ENCODE measurements at regions not wholly inside any gene's neighbourhood (a gene's known extent, or its start where the extent isn't known, plus 50 kb on each side); places are given as distances from the start of the nearest gene placed in this dataset.
"Not testable (repeated sequence)": the region's sequence is repeated elsewhere in the genome, so short reads cannot be mapped to it uniquely, and the experiment has no call there.

DNA sequence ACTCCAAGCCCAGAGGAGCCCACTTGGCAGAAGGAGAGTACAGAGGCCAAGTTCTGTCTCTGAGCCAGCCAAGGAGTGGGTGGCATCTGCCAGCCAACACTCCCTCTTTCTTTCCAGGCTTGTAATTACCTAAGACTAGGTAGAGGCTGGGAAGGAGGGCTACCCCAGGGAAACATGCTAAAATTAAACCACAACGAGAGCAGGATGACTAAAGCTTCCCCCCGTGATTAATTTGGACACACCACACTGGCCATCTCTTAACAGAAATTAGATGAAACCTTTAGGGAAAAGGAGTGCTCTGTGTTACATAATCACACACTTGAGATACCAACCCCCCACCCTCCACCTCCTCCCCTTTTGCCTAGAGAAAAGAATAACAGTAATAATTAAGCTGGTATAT is 102.1 kb upstream of the ZC3H12A start:
- TF ChIP-seq, protein P1, sequence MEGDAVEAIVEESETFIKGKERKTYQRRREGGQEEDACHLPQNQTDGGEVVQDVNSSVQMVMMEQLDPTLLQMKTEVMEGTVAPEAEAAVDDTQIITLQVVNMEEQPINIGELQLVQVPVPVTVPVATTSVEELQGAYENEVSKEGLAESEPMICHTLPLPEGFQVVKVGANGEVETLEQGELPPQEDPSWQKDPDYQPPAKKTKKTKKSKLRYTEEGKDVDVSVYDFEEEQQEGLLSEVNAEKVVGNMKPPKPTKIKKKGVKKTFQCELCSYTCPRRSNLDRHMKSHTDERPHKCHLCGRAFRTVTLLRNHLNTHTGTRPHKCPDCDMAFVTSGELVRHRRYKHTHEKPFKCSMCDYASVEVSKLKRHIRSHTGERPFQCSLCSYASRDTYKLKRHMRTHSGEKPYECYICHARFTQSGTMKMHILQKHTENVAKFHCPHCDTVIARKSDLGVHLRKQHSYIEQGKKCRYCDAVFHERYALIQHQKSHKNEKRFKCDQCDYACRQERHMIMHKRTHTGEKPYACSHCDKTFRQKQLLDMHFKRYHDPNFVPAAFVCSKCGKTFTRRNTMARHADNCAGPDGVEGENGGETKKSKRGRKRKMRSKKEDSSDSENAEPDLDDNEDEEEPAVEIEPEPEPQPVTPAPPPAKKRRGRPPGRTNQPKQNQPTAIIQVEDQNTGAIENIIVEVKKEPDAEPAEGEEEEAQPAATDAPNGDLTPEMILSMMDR (IDR thresholded peaks at IDR 0.05; ENCODE audit: borderline replicate concordance, control extremely low read depth, extremely low read depth, insufficient read depth, missing control alignments), result no peak
- in situ Hi-C loops (cut with MboI; ENCODE audit: low sequenced_read_pairs, unreplicated experiment), result no loop called here
- DNase-seq (ENCODE audit: low spot score), result no peak

- in situ Hi-C loops (cut with MboI; ENCODE audit: low sequenced_read_pairs, unreplicated experiment), result no loop called here
- TF ChIP-seq, protein P1 (IDR thresholded peaks at IDR 0.05; ENCODE audit: borderline replicate concordance, control extremely low read depth, extremely low read depth, insufficient read depth, missing control alignments), result no peak
- no peak for DNase-seq (ENCODE audit: low spot score)
These were observed 101.7 kb upstream of the ZC3H12A start for GRCh38 chr1:37372711-37373110.

DNA sequence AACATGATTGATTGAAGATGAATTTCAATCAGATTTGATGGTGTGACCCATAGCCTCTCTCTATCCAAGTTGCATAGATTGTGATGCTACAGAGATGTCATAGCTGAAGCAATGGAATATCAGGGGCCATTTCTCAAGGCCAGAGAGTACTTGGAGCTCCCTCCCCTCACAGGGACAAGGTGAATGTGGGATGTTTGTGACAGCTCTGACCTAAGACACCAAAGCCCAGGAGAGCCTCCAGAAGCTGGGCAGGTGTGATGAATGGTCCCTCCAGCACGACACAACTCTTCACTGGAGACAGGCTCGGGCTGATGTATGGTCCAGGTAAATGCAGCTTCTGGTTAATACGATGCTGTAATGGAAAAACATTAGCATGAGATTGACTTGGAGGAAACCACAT is 101.0 kb upstream of the ZC3H12A start:
- no peak for DNase-seq (ENCODE audit: low spot score)
- in situ Hi-C loops (cut with MboI; ENCODE audit: low sequenced_read_pairs, unreplicated experiment), result no loop called here
- TF ChIP-seq, protein P1 (IDR thresholded peaks at IDR 0.05; ENCODE audit: borderline replicate concordance, control extremely low read depth, extremely low read depth, insufficient read depth, missing control alignments), result no peak

DNA sequence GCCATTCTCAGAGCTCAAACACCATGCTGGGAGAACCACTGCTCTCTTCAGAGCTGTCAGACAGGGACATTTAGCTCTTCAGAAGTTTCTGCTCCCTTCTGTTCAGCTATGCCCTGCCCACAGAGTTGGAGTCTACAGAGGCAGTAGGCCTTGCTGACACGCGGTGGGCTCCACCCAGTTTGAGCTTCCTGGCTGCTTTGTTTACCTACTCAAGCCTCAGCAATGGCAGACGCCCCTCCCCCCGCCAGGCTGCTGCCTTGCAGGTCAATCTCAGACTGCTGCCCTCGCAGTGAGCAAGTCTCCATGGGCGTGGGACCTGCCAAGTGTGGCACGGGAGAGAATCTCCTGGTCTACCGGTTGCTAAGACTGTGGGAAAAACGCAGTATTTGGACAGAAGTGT is 93.8 kb upstream of the ZC3H12A start:
- DNase-seq (ENCODE audit: low spot score); in situ Hi-C loops (cut with MboI; ENCODE audit: low sequenced_read_pairs, unreplicated experiment): not testable (repeated sequence)

DNA sequence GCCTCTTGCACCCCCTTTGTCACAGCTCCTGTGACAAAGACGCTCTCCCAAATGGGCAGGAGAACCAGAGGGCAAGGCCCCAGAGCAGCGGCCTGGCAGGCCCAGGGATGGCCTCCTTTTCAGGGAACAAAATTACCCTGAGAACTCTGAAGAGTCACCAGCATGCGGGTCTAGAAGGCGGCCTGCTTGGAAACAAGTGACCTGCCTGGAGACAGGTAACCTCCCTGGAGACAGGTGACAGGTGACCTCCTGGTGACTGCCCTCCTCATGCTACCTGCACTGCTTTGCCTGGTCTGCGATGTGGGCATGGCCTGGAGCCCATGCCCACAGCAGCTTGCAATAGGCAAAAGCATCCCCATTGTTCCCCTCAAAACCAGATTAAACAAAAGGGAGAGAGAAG is 86.5 kb upstream of the ZC3H12A start:
- TF ChIP-seq, protein P1 (IDR thresholded peaks at IDR 0.05; ENCODE audit: borderline replicate concordance, control extremely low read depth, extremely low read depth, insufficient read depth, missing control alignments), result no peak
- in situ Hi-C loops (cut with MboI; ENCODE audit: low sequenced_read_pairs, unreplicated experiment), result no loop called here
- no peak for DNase-seq (ENCODE audit: low spot score)

GRCh38 chr1:37389327-37389726 is 85.1 kb upstream of the ZC3H12A start:
- TF ChIP-seq, protein P1 (IDR thresholded peaks at IDR 0.05; ENCODE audit: borderline replicate concordance, control extremely low read depth, extremely low read depth, insufficient read depth, missing control alignments), result no peak
- in situ Hi-C loops (cut with MboI; ENCODE audit: low sequenced_read_pairs, unreplicated experiment), result no loop called here
- no peak for DNase-seq (ENCODE audit: low spot score)

DNA sequence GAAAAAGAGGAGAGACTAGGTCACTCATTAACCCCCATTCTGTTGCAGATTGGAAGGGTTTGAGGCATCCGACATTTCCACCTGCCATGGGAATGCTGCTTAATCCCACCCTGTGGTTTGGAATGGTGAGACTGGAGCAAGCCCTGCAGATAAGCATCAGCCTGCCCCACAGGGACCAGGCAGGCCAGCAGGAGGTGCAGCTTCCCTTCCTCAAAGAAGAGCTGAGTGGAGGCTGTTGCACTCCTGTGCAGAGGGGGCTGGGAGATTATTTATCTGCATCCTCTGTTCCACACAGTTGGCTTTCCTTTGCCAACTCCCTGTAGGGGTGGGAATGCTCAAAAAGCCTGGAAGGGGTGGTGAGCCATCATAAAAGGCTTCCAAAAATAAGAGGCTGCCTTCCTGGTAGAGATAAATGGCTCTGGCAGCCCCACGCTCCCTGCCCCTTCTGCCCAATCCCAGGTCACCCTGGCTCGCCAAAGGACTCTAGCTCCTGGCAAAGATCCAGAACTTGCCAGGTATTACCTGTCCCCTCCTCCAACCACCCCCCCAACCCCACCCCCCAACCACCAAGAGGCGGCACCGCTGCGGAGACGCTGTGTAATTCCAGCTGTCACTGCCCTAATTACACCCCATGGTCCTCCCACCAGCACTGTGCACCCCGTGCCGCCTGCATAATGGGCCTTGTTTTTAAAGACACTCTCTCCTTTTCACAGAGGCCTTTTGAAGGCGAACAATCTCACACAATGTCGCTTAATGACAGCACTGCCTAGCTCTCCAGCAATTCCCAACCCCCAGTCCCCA is 83.0 kb upstream of the ZC3H12A start:
- in situ Hi-C loops (cut with MboI; ENCODE audit: low sequenced_read_pairs, unreplicated experiment), result no loop called here
- TF ChIP-seq, protein P1 (IDR thresholded peaks at IDR 0.05; ENCODE audit: borderline replicate concordance, control extremely low read depth, extremely low read depth, insufficient read depth, missing control alignments), result no peak
- no peak for DNase-seq (ENCODE audit: low spot score)

All from GM13976 (cell line).